H1 (cell line): ENCODE measurements at regions not wholly inside any gene's neighbourhood (a gene's known extent, or its start where the extent isn't known, plus 50 kb on each side); places are given as distances from the start of the nearest gene placed in this dataset.

Experiments
- CREB1 ChIP-seq: IDR thresholded peaks from 2 replicates; pipeline ENCODE4 v1.6.1; 2012; ENCODE audit warnings: inconsistent platforms
- YY1 ChIP-seq: IDR thresholded peaks from 2 replicates; pipeline ENCODE4 v1.6.1; 2011; ENCODE audit warnings: low read depth, mild to moderate bottlenecking, low read length

- no peak for TF ChIP-seq YY1
- TF ChIP-seq CREB1 = no peak
These were observed 222.3 kb downstream of the ETS1 start for GRCh38 chr11:128365044-128365443.
